RWPE2 (cell line): ENCODE measurements at regions not wholly inside any gene's neighbourhood (a gene's known extent, or its start where the extent isn't known, plus 50 kb on each side); places are given as distances from the start of the nearest gene placed in this dataset.

Source experiments
- ATAC-seq: fragments of 200-7000 bp; cut with Tn5 transposase; 3 replicates; pipeline ENCODE4 v1.9.1; 2021; ENCODE audit warnings: low read depth
- DNase-seq: peaks from one replicate; pipeline ENCODE4 v3.0.0-alpha.2; 2020; ENCODE audit warnings: low spot score
- H3K27ac ChIP-seq: fragments of 450-650 bp; 2 replicates; pipeline ENCODE4 v1.5.1; 2017; ENCODE audit warnings: mild to moderate bottlenecking; ENCODE audit not compliant: poor library complexity, severe bottlenecking
- H3K27me3 ChIP-seq: fragments of 250-450 bp; sonication (Bioruptor Pico); 2 replicates; pipeline ENCODE4 v1.5.1; 2021; ENCODE audit warnings: mild to moderate bottlenecking, moderate library complexity; ENCODE audit not compliant: insufficient read depth, poor library complexity, severe bottlenecking
- H3K36me3 ChIP-seq: fragments of 250-450 bp; sonication (Bioruptor Pico); 2 replicates; pipeline ENCODE4 v1.5.1; 2020; ENCODE audit warnings: low read depth, mild to moderate bottlenecking, moderate library complexity
- H3K4me1 ChIP-seq: fragments of 250-450 bp; sonication (Bioruptor Pico); 2 replicates; pipeline ENCODE4 v1.5.1; 2021; ENCODE audit warnings: mild to moderate bottlenecking, moderate library complexity; ENCODE audit not compliant: insufficient read depth, poor library complexity, severe bottlenecking
- H3K4me3 ChIP-seq: fragments of 250-450 bp; sonication (Bioruptor Pico); 2 replicates; pipeline ENCODE4 v1.5.1; 2021; ENCODE audit warnings: mild to moderate bottlenecking, moderate library complexity; ENCODE audit not compliant: severe bottlenecking
- H3K9me3 ChIP-seq: fragments of 250-450 bp; sonication (Bioruptor Pico); 2 replicates; pipeline ENCODE4 v1.5.1; 2021; ENCODE audit warnings: mild to moderate bottlenecking, moderate library complexity; ENCODE audit not compliant: severe bottlenecking
- CTCF ChIP-seq: fragments of 450-650 bp; IDR thresholded peaks from one replicate; pipeline ENCODE4 v1.5.1; 2017; ENCODE audit warnings: mild to moderate bottlenecking, moderate library complexity; ENCODE audit not compliant: poor library complexity, severe bottlenecking

- DNase-seq (no peak), ATAC-seq (no peak)
- no peaks in the 10 kb centered on the region for H3K36me3 ChIP-seq
- no peaks in the 10 kb centered on the region for H3K9me3 ChIP-seq
- H3K27ac ChIP-seq, result no peak overlapping the region
- no peak for TF ChIP-seq CTCF
- H3K4me3 ChIP-seq, result no peak overlapping the region
- H3K4me1 ChIP-seq, result no peaks in the 10 kb centered on the region
- H3K27me3 ChIP-seq, result no peaks in the 10 kb centered on the region
These were observed 98.5 kb upstream of the ATL2 start for GRCh38 chr2:38475567-38475881.

DNA sequence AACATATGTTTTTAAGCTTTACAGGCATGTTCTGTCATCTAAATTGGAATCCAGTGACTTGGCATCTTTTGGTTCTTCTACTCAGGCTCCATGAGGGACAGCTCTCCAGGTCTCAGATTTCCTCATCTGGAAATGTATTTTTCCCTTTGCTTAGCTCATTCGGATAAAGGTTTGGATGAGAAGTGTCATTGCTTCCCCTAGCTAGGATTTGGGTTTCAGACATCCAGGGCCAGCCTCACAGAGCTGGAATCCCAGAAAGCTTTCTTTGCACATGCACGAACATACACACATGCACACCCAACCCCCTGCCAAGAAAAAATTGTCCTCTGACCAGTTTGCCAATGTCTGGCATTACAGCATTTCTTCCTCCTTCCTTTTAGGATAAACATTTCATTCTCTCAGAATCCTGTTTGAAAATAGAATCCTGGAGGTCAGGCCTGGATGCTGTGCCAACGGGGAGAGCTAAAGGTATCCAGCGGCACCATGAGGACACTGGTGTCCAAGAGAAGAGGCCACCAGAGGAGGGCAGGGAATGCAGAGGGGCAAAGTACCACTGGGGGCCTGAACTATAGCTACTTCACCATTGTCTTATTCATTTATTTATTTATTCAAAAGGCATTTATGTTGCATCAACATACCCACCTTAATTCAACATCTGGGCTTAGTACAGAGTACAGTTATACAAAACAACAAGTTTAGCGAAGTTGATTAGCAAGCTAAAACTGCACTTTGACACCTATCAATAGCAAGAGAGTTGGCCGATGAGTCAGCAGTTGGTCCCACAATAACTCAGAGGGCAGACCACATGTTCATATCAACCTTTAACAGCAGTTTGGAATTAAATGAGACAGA lies 97.9 kb upstream of the ATL2 start:
- H3K4me3 ChIP-seq, result no peak overlapping the region
- H3K9me3 ChIP-seq, result no peaks in the 10 kb centered on the region
- TF ChIP-seq CTCF, result no peak
- no peak overlapping the region for H3K27ac ChIP-seq
- ATAC-seq, result no peak
- H3K27me3 ChIP-seq, result no peaks in the 10 kb centered on the region
- no peaks in the 10 kb centered on the region for H3K4me1 ChIP-seq
- no peaks in the 10 kb centered on the region for H3K36me3 ChIP-seq
- DNase-seq, result no peak

DNA sequence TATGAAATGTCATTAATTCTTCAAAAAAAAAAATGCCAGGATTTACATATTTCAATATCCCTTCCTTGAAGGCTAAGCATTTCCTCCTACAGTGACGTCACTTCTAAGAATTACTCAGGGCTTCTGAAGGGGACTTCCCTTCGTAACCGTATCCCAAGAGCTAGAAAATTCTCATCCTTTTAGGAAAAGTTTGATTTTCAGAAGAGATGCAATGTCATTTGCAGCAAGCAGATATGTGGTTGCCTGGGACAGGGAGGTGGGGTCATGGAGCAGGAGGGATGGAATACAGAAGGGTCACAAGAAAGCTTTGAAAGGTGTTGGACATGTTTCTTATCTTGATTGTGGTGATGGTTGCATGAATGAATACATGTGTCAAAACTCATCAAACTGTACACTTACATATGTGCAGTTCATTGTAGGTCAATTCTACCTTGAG lies 97.0 kb upstream of the ATL2 start:
- Histone ChIP-seq H3K27ac (no peak overlapping the region), H3K27me3 (no peaks in the 10 kb centered on the region), H3K9me3 (no peaks in the 10 kb centered on the region), H3K4me3 (no peak overlapping the region), H3K36me3 (no peaks in the 10 kb centered on the region), H3K4me1 (no peaks in the 10 kb centered on the region)
- no peak for DNase-seq
- TF ChIP-seq CTCF, result no peak
- no peak for ATAC-seq

GRCh38 chr2:38473333-38474005 lies 96.4 kb upstream of the ATL2 start:
- no peaks in the 10 kb centered on the region for H3K36me3 ChIP-seq
- no peaks in the 10 kb centered on the region for H3K27me3 ChIP-seq
- no peak overlapping the region for H3K4me3 ChIP-seq
- H3K9me3 ChIP-seq, result no peaks in the 10 kb centered on the region
- no peak for TF ChIP-seq CTCF
- DNase-seq (no peak), ATAC-seq (no peak)
- no peaks in the 10 kb centered on the region for H3K4me1 ChIP-seq
- no peak overlapping the region for H3K27ac ChIP-seq

GRCh38 chr2:38470115-38470514 lies 93.0 kb upstream of the ATL2 start:
- Histone ChIP-seq H3K9me3 (no peaks in the 10 kb centered on the region), H3K27ac (no peak overlapping the region), H3K4me1 (no peaks in the 10 kb centered on the region), H3K36me3 (no peaks in the 10 kb centered on the region), H3K4me3 (no peak overlapping the region), H3K27me3 (no peaks in the 10 kb centered on the region)
- DNase-seq, result no peak
- ATAC-seq, result no peak
- TF ChIP-seq CTCF, result no peak
